IMR-90 (cell line): ENCODE measurements at regions not wholly inside any gene's neighbourhood (a gene's known extent, or its start where the extent isn't known, plus 50 kb on each side); places are given as distances from the start of the nearest gene placed in this dataset.

Source experiments
- ATAC-seq: fragments of 200-7000 bp; cut with Tn5 transposase; 2 replicates; pipeline ENCODE4 v1.9.1; 2020; ENCODE audit warnings: low read depth, mild to moderate bottlenecking, moderate library complexity
- BruUV-seq: library from RNA; stranded (reverse); fragments of 400-500 nt; replicated peaks from 2 replicates; lab custom pipeline; 2021; lab: Mats Ljungman, UMichigan
- CTCF ChIA-PET: fragments of 300-600 bp; formaldehyde crosslinking; extraction: SDS; loops from one replicate; lab custom pipeline; 2021; ENCODE audit warnings: antibody characterized with exemption; lab: Yijun Ruan, JAX
- POLR2A ChIA-PET: fragments of 300-600 bp; sonication (Branson Sonifier 250); formaldehyde crosslinking; loops from one replicate; lab custom pipeline; 2022; ENCODE audit warnings: antibody characterized with exemption; ENCODE audit not compliant: unreplicated experiment; lab: Charles Lee
- DNase-seq: peaks from one replicate; pipeline ENCODE4 v3.0.0; 2013
- H2AFZ ChIP-seq: replicated peaks from 2 replicates; pipeline ENCODE3; 2013; ENCODE audit warnings: low read length, mild to moderate bottlenecking; ENCODE audit not compliant: poor library complexity
- H2AK5ac ChIP-seq: 2 replicates; pipeline ENCODE4 v1.6.1; 2013; ENCODE audit warnings: low read depth, low read length, inconsistent platforms
- H2AK9ac ChIP-seq: replicated peaks from 2 replicates; pipeline ENCODE3; 2013; ENCODE audit warnings: mild to moderate bottlenecking, low read depth, low read length, moderate library complexity; ENCODE audit not compliant: poor library complexity
- H2BK120ac ChIP-seq: 2 replicates; pipeline ENCODE4 v1.6.1; 2013; ENCODE audit warnings: low read depth, low read length, inconsistent platforms
- H2BK15ac ChIP-seq: 3 replicates; pipeline ENCODE4 v1.6.1; 2013; ENCODE audit warnings: low read depth, low read length, inconsistent platforms
- H2BK20ac ChIP-seq: 2 replicates; pipeline ENCODE4 v1.6.1; 2013; ENCODE audit warnings: low read depth, mild to moderate bottlenecking, inconsistent platforms, low read length, moderate library complexity
- H2BK5ac ChIP-seq: 2 replicates; pipeline ENCODE4 v1.6.1; 2013; ENCODE audit warnings: mild to moderate bottlenecking, low read depth, low read length, inconsistent platforms; ENCODE audit not compliant: poor library complexity, severe bottlenecking
- H3K14ac ChIP-seq: replicated peaks from 2 replicates; pipeline ENCODE4 v1.6.1; 2013; ENCODE audit warnings: low read depth, low read length, inconsistent platforms
- H3K18ac ChIP-seq: 2 replicates; pipeline ENCODE4 v1.6.1; 2013; ENCODE audit warnings: low read depth, low read length, control low read depth
- H3K23ac ChIP-seq: 2 replicates; pipeline ENCODE4 v1.6.1; 2013; ENCODE audit warnings: low read depth, low read length, inconsistent platforms
- H3K27ac ChIP-seq: 2 replicates; pipeline ENCODE4 v1.5.1; 2013; ENCODE audit warnings: mild to moderate bottlenecking, control low read depth, low read length; ENCODE audit not compliant: insufficient read depth
- H3K27me3 ChIP-seq: 2 replicates; pipeline ENCODE4 v1.6.1; 2013; ENCODE audit warnings: low read length; ENCODE audit not compliant: control insufficient read depth, insufficient read depth
- H3K36me3 ChIP-seq: 2 replicates; pipeline ENCODE4 v1.6.1; 2013; ENCODE audit warnings: low read length, mixed read lengths; ENCODE audit not compliant: control insufficient read depth, insufficient read depth
- H3K4ac ChIP-seq: 2 replicates; pipeline ENCODE4 v1.6.1; 2013; ENCODE audit warnings: low read depth, low read length, inconsistent platforms
- H3K4me1 ChIP-seq: 2 replicates; pipeline ENCODE4 v1.6.1; 2013; ENCODE audit warnings: low read length, mixed read lengths; ENCODE audit not compliant: control insufficient read depth, insufficient read depth
- H3K4me2 ChIP-seq: 2 replicates; pipeline ENCODE4 v1.6.1; 2013; ENCODE audit warnings: low read depth, mild to moderate bottlenecking, control low read depth, low read length, moderate library complexity
- H3K4me3 ChIP-seq: 2 replicates; pipeline ENCODE4 v1.5.1; 2013; ENCODE audit warnings: low read depth, mild to moderate bottlenecking, control low read depth, low read length, moderate library complexity; ENCODE audit not compliant: insufficient read depth
- H3K56ac ChIP-seq: 2 replicates; pipeline ENCODE4 v1.6.1; 2013; ENCODE audit warnings: low read length, inconsistent platforms; ENCODE audit not compliant: insufficient read depth; ENCODE audit errors: extremely low read depth
- H3K79me1 ChIP-seq, 2 experiments: 2 replicates each; pipeline ENCODE4 v1.6.1; 2013; ENCODE audit warnings: low read length in 2 of 2, inconsistent platforms in 1 of 2, low read depth in 1 of 2
- H3K9ac ChIP-seq: 2 replicates; pipeline ENCODE4 v1.6.1; 2013; ENCODE audit warnings: low read depth, low read length, control low read depth
- H3K9me1 ChIP-seq: 2 replicates; pipeline ENCODE4 v1.6.1; 2013; ENCODE audit warnings: low read length, inconsistent platforms; ENCODE audit not compliant: insufficient read depth
- H3K9me3 ChIP-seq: 2 replicates; pipeline ENCODE4 v1.6.1; 2013; ENCODE audit warnings: low read length; ENCODE audit not compliant: control insufficient read depth, insufficient read depth
- H4K20me1 ChIP-seq: 2 replicates; pipeline ENCODE4 v1.6.1; 2013; ENCODE audit warnings: low read length, inconsistent platforms; ENCODE audit not compliant: insufficient read depth
- H4K5ac ChIP-seq: 2 replicates; pipeline ENCODE4 v1.6.1; 2013; ENCODE audit warnings: mild to moderate bottlenecking, low read depth, low read length, control low read depth
- H4K8ac ChIP-seq, 2 experiments: 2 replicates each; pipeline ENCODE4 v1.6.1; 2013; ENCODE audit warnings: low read depth in 2 of 2, low read length in 2 of 2, control low read depth in 1 of 2, inconsistent platforms in 1 of 2
- H4K91ac ChIP-seq: 2 replicates; pipeline ENCODE4 v1.6.1; 2013; ENCODE audit warnings: low read depth, low read length, inconsistent platforms; ENCODE audit not compliant: insufficient read depth
- BHLHE40 ChIP-seq: fragments of 150-350 bp; IDR thresholded peaks from 2 replicates; pipeline ENCODE4 v1.6.1; 2016; ENCODE audit warnings: mild to moderate bottlenecking, low read depth, low read length
- CEBPB ChIP-seq: IDR thresholded peaks from 2 replicates; pipeline ENCODE4 v1.6.1; 2012; ENCODE audit warnings: low read depth, low read length, improper control_type of control experiment
- CHD1 ChIP-seq: IDR thresholded peaks from 2 replicates; pipeline ENCODE4 v1.6.1; 2012; ENCODE audit warnings: low read depth, low read length, improper control_type of control experiment
- FOS ChIP-seq: fragments of 150-350 bp; IDR thresholded peaks from 2 replicates; pipeline ENCODE4 v1.6.1; 2016; ENCODE audit warnings: low read depth, low read length
- MAFK ChIP-seq: IDR thresholded peaks from 2 replicates; pipeline ENCODE4 v1.6.1; 2012; ENCODE audit warnings: low read depth, low read length, improper control_type of control experiment
- MAZ ChIP-seq: IDR thresholded peaks from 2 replicates; pipeline ENCODE4 v1.6.1; 2012; ENCODE audit warnings: low read depth, mild to moderate bottlenecking, low read length, improper control_type of control experiment, moderate library complexity, borderline replicate concordance
- MXI1 ChIP-seq: IDR thresholded peaks from 2 replicates; pipeline ENCODE4 v1.6.1; 2012; ENCODE audit warnings: low read depth, mild to moderate bottlenecking, low read length, moderate library complexity, borderline replicate concordance
- NFE2L2 ChIP-seq: fragments of 150-350 bp; IDR thresholded peaks from 2 replicates; pipeline ENCODE4 v1.6.1; 2016; ENCODE audit warnings: low read depth, mild to moderate bottlenecking, low read length
- POLR2A ChIP-seq: IDR thresholded peaks from 2 replicates; pipeline ENCODE4 v1.6.1; 2012; ENCODE audit warnings: mild to moderate bottlenecking, low read depth, low read length
- RAD21 ChIP-seq: IDR thresholded peaks from 2 replicates; pipeline ENCODE4 v1.6.1; 2012; ENCODE audit warnings: low read length, improper control_type of control experiment
- RCOR1 ChIP-seq: IDR thresholded peaks from 2 replicates; pipeline ENCODE4 v1.6.1; 2012; ENCODE audit warnings: mild to moderate bottlenecking, low read length, improper control_type of control experiment; ENCODE audit not compliant: insufficient replicate concordance
- RFX5 ChIP-seq: IDR thresholded peaks from 2 replicates; pipeline ENCODE4 v1.8.0; 2012; ENCODE audit warnings: low read depth, mild to moderate bottlenecking, low read length, moderate library complexity
- SMC3 ChIP-seq: fragments of 150-350 bp; IDR thresholded peaks from 2 replicates; pipeline ENCODE4 v1.6.1; 2016; ENCODE audit warnings: low read depth, mild to moderate bottlenecking, antibody characterized with exemption, low read length, moderate library complexity
- WGBS, 2 experiments: methylation state at CpG; one replicate each; pipeline versions ENCODE4 v1.1.5 to v1.1.7; 2013; ENCODE audit warnings: missing lambda C conversion rate in 2 of 2; ENCODE audit not compliant: insufficient read length in 1 of 2; ENCODE audit errors: extremely low coverage in 2 of 2; 5-methylcytosine and 5-hydroxymethylcytosine counted together
- dilution Hi-C: fragments of 300-500 bp; cut with HindIII; formaldehyde crosslinking; loops from one replicate; pipeline ENCODE4 v1.14.3; 2018; ENCODE audit warnings: low sequenced_read_pairs; ENCODE audit not compliant: unreplicated experiment
- in situ Hi-C: fragments of 300-500 bp; cut with MboI; formaldehyde crosslinking; loops from 3 replicates; pipeline ENCODE4 v1.14.3; 2019; ENCODE audit warnings: low sequenced_read_pairs, inconsistent platforms, mixed read lengths
- intact Hi-C: fragments of 100-400 bp; cut with micrococcal nuclease; formaldehyde crosslinking; loops from 2 replicates; pipeline ENCODE4 v1.10.0; 2022
- TF ChIP-seq, protein P1 (sequence below): conservative IDR thresholded peaks from 2 replicates; pipeline ENCODE4 v1.5.1; 2012; ENCODE audit warnings: mild to moderate bottlenecking, low read depth, low read length, improper control_type of control experiment
- TF ChIP-seq, protein P2 (sequence below): fragments of 150-350 bp; IDR thresholded peaks from 2 replicates; pipeline ENCODE4 v1.6.1; 2016; ENCODE audit warnings: low read depth, mild to moderate bottlenecking, low read length, moderate library complexity, borderline replicate concordance
- TF ChIP-seq, protein P3 (sequence below): fragments of 150-350 bp; IDR thresholded peaks from 2 replicates; pipeline ENCODE4 v1.6.1; 2017; ENCODE audit warnings: mild to moderate bottlenecking, antibody characterized with exemption, low read length, low read depth

DNA sequence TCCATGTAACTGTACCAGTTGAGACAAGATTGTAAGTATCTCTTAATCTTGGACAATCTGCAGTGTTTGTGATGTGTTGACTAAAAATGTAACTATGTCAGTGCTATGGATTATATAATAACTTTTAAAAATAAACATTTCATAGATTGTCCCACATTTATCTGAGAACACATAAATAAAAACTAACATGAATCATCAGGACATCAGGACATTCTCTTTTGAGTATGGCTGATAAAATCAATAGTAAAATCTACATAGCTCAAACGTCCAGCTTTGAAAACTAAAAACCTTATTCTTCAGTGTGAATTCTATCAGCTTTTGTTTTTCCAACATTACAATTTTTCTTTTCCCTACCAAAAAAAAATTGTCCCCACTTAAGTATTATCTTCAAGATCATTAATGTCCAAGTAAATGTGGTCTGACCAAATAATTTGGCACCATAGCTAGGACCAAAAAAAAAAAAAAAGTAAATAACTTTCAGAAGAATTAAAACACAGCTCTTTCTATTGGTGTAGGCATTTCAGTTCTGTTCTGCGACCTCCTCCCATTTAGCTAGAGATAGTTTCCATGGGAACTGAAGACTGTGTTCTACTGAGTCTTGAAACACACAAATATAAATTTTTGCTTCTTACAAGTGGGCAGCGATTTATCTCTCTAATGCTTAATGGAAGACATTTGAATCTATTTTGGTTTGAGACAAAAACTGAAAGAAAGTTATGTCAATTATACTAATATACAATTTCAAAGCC is 123.0 kb upstream of the SGCE start:
- no peak overlapping the region for H2AFZ ChIP-seq
- DNase-seq = no peak
- no peak overlapping the region for H3K4ac ChIP-seq
- H3K23ac ChIP-seq = no peak overlapping the region
- H3K18ac ChIP-seq = no peak overlapping the region
- intact Hi-C loops = no loop called here
- H2AK5ac ChIP-seq = no peak overlapping the region
- ATAC-seq = no peak
- no CpG with 5 or more reads among the region's 3 CpGs for WGBS, 2 experiments
- no peak overlapping the region for H3K56ac ChIP-seq
- H4K20me1 ChIP-seq = no peaks in the 10 kb centered on the region
- no peaks in the 10 kb centered on the region for H3K79me1 ChIP-seq
- no peak overlapping the region for H2BK120ac ChIP-seq
- in situ Hi-C loops = no loop called here
- no peaks in the 10 kb centered on the region for H3K4me1 ChIP-seq
- no peak overlapping the region for H3K14ac ChIP-seq
- no peak for TF ChIP-seq CHD1
- TF ChIP-seq FOS = no peak
- no peak for TF ChIP-seq RAD21
- no peak for TF ChIP-seq BHLHE40
- no peak for TF ChIP-seq MAZ
- no peak for TF ChIP-seq SMC3
- TF ChIP-seq NFE2L2 = no peak
- TF ChIP-seq RFX5 = no peak
- TF ChIP-seq, protein P1, sequence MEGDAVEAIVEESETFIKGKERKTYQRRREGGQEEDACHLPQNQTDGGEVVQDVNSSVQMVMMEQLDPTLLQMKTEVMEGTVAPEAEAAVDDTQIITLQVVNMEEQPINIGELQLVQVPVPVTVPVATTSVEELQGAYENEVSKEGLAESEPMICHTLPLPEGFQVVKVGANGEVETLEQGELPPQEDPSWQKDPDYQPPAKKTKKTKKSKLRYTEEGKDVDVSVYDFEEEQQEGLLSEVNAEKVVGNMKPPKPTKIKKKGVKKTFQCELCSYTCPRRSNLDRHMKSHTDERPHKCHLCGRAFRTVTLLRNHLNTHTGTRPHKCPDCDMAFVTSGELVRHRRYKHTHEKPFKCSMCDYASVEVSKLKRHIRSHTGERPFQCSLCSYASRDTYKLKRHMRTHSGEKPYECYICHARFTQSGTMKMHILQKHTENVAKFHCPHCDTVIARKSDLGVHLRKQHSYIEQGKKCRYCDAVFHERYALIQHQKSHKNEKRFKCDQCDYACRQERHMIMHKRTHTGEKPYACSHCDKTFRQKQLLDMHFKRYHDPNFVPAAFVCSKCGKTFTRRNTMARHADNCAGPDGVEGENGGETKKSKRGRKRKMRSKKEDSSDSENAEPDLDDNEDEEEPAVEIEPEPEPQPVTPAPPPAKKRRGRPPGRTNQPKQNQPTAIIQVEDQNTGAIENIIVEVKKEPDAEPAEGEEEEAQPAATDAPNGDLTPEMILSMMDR = no peak
- TF ChIP-seq, protein P2, sequence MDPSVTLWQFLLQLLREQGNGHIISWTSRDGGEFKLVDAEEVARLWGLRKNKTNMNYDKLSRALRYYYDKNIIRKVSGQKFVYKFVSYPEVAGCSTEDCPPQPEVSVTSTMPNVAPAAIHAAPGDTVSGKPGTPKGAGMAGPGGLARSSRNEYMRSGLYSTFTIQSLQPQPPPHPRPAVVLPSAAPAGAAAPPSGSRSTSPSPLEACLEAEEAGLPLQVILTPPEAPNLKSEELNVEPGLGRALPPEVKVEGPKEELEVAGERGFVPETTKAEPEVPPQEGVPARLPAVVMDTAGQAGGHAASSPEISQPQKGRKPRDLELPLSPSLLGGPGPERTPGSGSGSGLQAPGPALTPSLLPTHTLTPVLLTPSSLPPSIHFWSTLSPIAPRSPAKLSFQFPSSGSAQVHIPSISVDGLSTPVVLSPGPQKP = no peak
- no peak for TF ChIP-seq MXI1
- TF ChIP-seq, protein P3, sequence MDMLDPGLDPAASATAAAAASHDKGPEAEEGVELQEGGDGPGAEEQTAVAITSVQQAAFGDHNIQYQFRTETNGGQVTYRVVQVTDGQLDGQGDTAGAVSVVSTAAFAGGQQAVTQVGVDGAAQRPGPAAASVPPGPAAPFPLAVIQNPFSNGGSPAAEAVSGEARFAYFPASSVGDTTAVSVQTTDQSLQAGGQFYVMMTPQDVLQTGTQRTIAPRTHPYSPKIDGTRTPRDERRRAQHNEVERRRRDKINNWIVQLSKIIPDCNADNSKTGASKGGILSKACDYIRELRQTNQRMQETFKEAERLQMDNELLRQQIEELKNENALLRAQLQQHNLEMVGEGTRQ = no peak
- TF ChIP-seq CEBPB = no peak
- no peak for TF ChIP-seq MAFK
- no peak for TF ChIP-seq POLR2A
- TF ChIP-seq RCOR1 = no peak
- H3K9me3 ChIP-seq = no peaks in the 10 kb centered on the region
- H2BK15ac ChIP-seq = no peak overlapping the region
- H3K4me3 ChIP-seq = no peak overlapping the region
- no TSS peak for BruUV-seq
- no peak overlapping the region for H2BK20ac ChIP-seq
- H2BK5ac ChIP-seq = no peak overlapping the region
- H3K36me3 ChIP-seq = no peaks in the 10 kb centered on the region
- H2AK9ac ChIP-seq = no peak overlapping the region
- no peak overlapping the region for H4K8ac ChIP-seq
- no peak overlapping the region for H4K5ac ChIP-seq
- no peak overlapping the region for H3K9ac ChIP-seq
- ChIA-PET CTCF (no interaction called here), POLR2A (no interaction called here)
- no peaks in the 10 kb centered on the region for H3K27me3 ChIP-seq
- no peak overlapping the region for H3K4me2 ChIP-seq
- H3K9me1 ChIP-seq = no peaks in the 10 kb centered on the region
- no peak overlapping the region for H3K27ac ChIP-seq
- no peak overlapping the region for H4K91ac ChIP-seq
- dilution Hi-C loops = no loop called here
